HG02678 (cell line): ENCODE measurements at regions not wholly inside any gene's neighbourhood (a gene's known extent, or its start where the extent isn't known, plus 50 kb on each side); places are given as distances from the start of the nearest gene placed in this dataset.

ENCODE experiments used
- ATAC-seq: cut with Tn5 transposase; IDR thresholded peaks from one replicate; pipeline ENCODE4 v1.9.1; 2021; ENCODE audit warnings: mild to moderate bottlenecking, moderate library complexity; ENCODE audit not compliant: unreplicated experiment

- ATAC-seq: no peak
Measured at GRCh38 chr13:64305246-64305645, 2889.6 kb upstream of the PCDH20 start.

DNA sequence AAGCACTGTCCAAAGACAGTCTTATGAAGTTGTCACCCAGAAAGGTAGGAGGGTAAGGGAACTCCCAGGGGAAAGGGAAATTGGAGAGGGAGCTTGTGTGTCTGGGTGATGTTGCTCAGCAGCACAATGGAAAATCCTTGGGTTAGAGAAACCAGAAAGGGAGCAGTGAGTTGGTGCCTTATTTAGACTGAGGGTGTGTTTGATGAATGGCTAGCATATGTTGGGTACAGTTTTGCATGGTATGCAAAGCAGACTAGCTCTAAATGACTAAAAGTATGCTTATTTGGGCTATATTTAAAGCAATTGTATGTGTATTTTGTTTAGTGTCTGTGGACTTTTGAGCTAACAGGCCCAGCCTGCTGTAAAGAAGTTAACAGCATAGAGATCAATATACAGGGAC lies 2884.6 kb upstream of the PCDH20 start:
- ATAC-seq: no peak

DNA sequence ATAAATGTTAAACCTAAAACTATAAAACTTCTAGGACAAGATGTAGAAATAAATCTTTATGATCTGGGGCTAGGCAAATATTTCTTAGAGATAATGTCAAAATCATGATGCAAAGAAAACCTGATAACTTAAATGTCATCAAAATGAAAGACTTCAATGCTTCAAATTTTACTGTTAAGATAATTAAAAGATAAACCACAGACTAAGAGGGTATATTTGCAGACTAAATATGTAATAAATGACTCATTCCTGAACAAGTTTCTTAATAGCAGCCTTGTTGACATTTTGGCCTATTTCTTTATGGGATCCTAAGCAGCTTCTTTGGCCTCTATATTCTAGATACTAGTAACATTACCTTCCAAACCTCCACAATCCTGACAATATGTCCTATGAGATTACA lies 2878.3 kb upstream of the PCDH20 start:
- ATAC-seq: no peak

- no peak for ATAC-seq
Measured at GRCh38 chr13:64289702-64290101, 2874.1 kb upstream of the PCDH20 start.

- no peak for ATAC-seq
Measured at GRCh38 chr13:64283926-64284325, 2868.3 kb upstream of the PCDH20 start.

DNA sequence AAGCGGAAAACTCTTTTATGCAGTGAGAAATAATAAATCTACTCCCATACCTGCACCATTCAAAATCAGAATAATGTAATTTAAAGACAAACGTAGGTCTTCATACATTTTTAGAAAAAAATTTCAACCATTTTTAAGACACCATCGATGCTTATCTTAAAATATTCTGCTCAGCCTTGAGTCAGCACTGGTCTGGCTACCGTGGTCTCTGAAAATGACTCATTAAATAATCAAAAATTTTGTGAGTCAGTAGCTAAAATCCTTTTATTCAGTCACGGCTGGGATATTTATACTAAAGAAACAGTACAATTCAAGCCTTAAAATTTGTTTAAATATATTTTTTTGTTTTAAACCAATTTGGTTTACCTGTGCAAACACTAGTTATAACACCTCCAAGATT lies 2862.8 kb upstream of the PCDH20 start:
- ATAC-seq: no peak

GRCh38 chr13:64277097-64277496 lies 2861.4 kb upstream of the PCDH20 start:
- no peak for ATAC-seq

DNA sequence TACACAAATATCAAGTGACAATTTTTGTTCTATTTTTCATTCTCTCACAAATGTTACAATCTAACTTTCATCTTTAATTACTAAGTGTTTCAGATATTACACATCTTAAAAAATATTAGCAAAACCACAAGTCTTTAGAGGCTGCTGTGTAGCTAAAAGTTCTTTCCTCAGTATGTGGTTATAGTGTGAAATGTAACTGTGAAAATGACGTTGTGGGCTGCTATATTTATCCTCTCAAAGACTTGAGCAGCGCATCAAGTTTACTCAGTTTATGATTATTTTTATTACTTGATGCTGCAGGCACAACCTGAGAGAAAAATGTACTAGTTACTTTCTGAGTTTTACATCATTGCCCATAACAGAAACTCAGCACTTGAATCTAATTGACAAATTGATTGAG lies 2860.6 kb upstream of the PCDH20 start:
- ATAC-seq: no peak

DNA sequence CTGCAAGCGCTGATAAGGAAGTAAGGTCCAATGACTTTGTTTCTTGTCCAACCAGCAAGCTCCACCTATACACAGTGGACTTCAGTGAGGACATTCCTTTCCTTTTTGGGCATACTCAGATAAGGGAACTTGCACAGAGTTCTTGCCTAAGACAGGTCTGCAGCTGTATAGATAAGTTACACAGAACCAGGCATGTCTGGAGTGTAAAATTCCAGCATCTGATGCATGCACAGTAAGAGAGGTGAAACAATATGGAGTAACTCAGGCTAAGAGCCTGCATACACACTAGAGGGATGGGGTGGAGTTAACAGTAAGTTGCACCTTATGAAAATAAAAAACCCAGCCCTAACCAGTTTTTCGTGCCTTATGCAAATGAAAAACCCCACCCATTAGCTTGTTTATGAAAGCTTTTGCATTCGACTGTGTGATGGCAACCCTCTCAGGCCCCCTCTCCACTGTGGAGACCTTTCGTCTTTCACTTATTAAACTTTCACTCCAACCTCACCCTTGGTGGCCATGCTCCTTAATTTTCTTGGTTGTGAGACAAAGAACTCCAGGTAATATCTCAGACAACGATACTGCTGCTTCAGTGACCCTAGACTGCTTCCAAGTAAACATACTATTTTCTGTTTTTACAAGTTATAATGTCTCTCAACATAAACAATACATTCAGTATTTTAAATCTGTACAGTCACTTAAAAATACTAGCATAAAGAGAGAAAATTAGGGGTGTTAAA lies 2859.0 kb upstream of the PCDH20 start:
- ATAC-seq: no peak

GRCh38 chr13:64273780-64274179 lies 2858.1 kb upstream of the PCDH20 start:
- no peak for ATAC-seq

DNA sequence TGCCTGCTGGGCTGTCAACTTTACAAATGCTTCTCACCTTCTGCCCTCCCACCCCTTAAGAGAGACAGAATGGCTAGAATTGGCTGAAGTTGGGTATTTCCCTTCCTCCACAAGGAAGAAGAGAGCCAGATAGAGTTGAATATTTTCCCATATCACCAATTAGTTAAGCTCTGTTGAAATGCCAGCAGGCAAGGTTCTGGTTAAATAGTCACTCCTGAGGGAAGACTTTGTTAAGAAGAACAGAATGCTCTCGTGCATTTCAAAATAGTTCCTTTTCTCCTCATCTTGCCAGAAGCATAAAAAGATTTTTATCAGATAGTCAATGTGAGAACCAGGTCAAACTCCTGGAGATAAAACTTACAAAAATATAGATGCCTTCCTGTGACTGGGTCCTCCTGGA lies 2857.0 kb upstream of the PCDH20 start:
- no peak for ATAC-seq

GRCh38 chr13:64266024-64266423 lies 2850.4 kb upstream of the PCDH20 start:
- ATAC-seq: no peak

DNA sequence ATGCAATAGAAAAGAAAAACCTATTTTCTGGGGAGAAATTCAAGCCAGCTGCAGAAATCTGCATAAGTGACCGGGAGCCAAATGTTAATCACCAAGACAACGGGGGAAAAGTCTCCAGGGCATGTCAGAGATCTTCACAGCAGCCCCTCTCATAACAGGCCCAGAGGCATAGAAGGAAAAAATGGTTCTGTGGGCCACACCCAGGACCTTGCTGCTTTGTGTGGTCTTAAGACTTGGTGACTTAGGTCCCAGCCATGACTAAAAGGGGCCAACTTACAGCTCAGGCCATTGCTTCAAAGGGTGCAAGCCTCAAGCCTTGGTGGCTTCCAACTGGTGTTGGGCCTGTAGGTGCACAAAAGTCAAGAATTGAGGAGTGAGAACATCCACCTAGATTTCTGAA lies 2847.6 kb upstream of the PCDH20 start:
- ATAC-seq: no peak

GRCh38 chr13:64256751-64257150 lies 2841.1 kb upstream of the PCDH20 start:
- no peak for ATAC-seq

- ATAC-seq: no peak
Measured at GRCh38 chr13:64255988-64256387, 2840.3 kb upstream of the PCDH20 start.

DNA sequence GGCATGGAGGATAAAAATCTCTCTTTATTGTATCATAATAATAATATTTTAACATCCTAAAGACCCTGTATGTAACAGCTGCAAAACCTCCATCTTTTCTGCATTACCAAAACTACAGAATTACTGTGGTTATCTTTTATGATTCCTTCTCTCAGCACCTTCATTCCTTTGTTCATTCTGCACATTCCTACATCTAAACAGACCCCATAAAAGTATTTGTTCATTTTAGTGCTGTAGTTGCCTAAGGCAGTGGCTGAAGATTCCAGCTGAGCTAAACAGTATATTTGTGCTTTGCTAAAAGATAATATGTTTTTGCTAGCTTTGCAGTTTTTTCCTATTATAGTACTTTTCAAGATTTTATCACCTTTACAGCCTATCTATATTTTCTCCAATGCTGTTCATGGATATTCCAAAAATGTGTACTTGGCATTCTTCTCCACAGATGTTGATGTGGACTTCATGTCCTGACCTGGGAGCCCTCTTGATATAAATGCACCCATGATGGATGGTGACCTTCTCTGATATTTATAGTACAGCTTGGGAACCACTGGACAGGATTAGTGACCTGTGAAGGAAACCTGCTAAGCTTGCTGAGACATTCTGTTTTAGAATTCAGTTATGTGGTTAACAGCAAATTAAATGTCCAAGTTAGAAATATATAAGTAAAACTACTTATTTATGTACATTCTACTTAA lies 2832.9 kb upstream of the PCDH20 start:
- ATAC-seq: no peak

DNA sequence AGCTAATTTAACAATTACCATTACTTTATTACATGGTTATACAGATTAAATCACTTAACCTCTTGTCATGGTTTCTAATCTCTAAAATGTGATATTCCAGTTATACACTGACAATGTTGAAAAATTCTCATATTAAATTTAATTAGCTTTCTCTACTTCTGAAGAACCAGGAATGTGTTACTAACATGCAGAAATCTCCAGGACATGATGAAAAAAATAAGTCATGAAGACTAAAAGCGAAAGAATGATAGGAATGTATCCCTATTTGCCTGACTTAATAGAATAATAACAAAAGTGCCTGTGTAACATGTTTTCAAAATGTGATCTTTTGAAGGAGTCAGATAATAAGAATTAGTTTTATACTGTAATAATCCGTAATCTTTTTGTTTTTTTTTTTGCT lies 2823.7 kb upstream of the PCDH20 start:
- ATAC-seq: no peak

DNA sequence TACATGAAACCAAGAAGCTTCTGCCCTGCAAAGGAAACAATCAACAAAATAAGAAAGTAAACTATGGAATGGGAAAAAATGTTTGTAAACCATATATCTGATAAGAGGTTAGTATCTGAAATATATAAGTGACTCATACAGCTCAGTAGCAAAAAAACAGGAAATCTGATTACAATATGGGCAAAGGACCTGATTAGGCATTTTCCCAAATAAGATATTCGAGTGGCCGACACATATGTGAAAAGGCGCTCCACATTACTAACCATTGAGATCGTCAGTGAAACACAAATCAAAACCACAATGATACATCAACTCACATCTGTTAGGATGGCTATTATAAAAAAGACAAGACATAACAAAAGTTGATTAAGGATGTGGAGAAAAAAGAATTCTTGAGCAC lies 2818.6 kb upstream of the PCDH20 start:
- no peak for ATAC-seq

- ATAC-seq: no peak
Measured at GRCh38 chr13:64223016-64223415, 2807.4 kb upstream of the PCDH20 start.

GRCh38 chr13:64206430-64207225 lies 2791.0 kb upstream of the PCDH20 start:
- no peak for ATAC-seq

DNA sequence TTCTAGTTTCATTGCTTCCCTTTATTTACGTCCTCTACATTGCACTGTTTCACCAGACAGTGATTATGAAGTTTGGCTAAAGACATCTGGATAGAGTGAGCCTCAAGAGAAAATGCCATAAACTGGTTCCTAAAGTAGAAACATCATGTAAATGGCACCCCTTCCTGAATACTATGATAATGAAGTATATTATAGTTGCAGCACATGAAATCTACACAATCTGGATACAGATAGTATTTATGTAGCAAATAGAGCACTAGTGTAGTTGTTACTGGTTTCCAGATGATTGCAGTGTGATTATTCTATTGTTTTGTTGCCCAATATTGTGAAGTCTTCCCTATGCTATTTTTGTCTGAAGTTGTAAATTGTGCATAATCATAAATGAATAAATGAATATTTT lies 2786.9 kb upstream of the PCDH20 start:
- no peak for ATAC-seq

GRCh38 chr13:64197232-64197631 lies 2781.6 kb upstream of the PCDH20 start:
- no peak for ATAC-seq
